Upper lobe of right lung (tissue), 1 donor: ENCODE measurements at regions not wholly inside any gene's neighbourhood (a gene's known extent, or its start where the extent isn't known, plus 50 kb on each side); places are given as distances from the start of the nearest gene placed in this dataset.
"Not testable (repeated sequence)": the region's sequence is repeated elsewhere in the genome, so short reads cannot be mapped to it uniquely, and the experiment has no call there.

Source experiments
- ATAC-seq: fragments of 200-7000 bp; cut with Tn5 transposase; one replicate; pipeline ENCODE4 v1.9.1; 2020; ENCODE audit warnings: mild to moderate bottlenecking, moderate library complexity
- DNase-seq: peaks from one replicate; pipeline ENCODE4 v3.0.0-alpha.2; 2020
- H3K27ac ChIP-seq: fragments of 200-600 bp; one replicate; pipeline ENCODE4 v1.8.0; 2022
- H3K27me3 ChIP-seq: fragments of 200-600 bp; one replicate; pipeline ENCODE4 v1.8.0; 2022; ENCODE audit warnings: mild to moderate bottlenecking
- H3K36me3 ChIP-seq: fragments of 200-600 bp; one replicate; pipeline ENCODE4 v1.8.0; 2022
- H3K4me1 ChIP-seq: fragments of 200-600 bp; one replicate; pipeline ENCODE4 v1.8.0; 2022
- H3K4me3 ChIP-seq: fragments of 200-600 bp; one replicate; pipeline ENCODE4 v1.8.0; 2022; ENCODE audit warnings: mild to moderate bottlenecking
- H3K9me3 ChIP-seq: fragments of 200-600 bp; one replicate; pipeline ENCODE4 v1.8.0; 2022
- intact Hi-C: fragments of 100-400 bp; cut with DNase I; formaldehyde crosslinking; loops from one replicate; pipeline ENCODE4 v1.11.0; 2022
- TF ChIP-seq, protein P1 (sequence below): fragments of 200-600 bp; IDR thresholded peaks from one replicate; pipeline ENCODE4 v1.8.0; 2022; ENCODE audit warnings: antibody characterized with exemption
- donor health status: DM: no; HTN: yes; CAD: no; lungs with severe emphysema.

DNA sequence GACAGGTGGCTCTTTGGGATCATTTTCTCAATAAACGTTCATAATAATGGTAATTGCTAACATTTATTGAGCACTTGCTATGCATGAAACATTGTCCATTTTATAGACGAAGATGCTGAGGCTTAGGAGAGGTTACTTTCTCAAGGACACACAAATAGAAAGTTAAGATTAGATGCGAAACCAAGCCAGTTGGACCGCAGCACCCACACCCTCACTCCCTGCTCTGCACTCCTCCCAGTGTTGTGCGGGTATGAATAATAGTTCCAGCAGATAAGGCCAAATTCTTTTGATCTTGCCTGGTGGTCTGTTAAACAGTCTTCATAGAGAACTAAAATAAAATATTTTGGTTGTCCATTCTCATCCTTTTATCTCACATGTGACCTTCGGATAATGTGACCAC lies 85.0 kb upstream of the BEND4 start:
- no peak overlapping the region for H3K27ac ChIP-seq
- no peaks in the 10 kb centered on the region for H3K27me3 ChIP-seq
- DNase-seq (no peak), ATAC-seq (no peak)
- no peaks in the 10 kb centered on the region for H3K36me3 ChIP-seq
- no peaks in the 10 kb centered on the region for H3K9me3 ChIP-seq
- TF ChIP-seq, protein P1, sequence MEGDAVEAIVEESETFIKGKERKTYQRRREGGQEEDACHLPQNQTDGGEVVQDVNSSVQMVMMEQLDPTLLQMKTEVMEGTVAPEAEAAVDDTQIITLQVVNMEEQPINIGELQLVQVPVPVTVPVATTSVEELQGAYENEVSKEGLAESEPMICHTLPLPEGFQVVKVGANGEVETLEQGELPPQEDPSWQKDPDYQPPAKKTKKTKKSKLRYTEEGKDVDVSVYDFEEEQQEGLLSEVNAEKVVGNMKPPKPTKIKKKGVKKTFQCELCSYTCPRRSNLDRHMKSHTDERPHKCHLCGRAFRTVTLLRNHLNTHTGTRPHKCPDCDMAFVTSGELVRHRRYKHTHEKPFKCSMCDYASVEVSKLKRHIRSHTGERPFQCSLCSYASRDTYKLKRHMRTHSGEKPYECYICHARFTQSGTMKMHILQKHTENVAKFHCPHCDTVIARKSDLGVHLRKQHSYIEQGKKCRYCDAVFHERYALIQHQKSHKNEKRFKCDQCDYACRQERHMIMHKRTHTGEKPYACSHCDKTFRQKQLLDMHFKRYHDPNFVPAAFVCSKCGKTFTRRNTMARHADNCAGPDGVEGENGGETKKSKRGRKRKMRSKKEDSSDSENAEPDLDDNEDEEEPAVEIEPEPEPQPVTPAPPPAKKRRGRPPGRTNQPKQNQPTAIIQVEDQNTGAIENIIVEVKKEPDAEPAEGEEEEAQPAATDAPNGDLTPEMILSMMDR = no peak
- H3K4me1 ChIP-seq = no peaks in the 10 kb centered on the region
- no peak overlapping the region for H3K4me3 ChIP-seq
- intact Hi-C loops = no loop called here

DNA sequence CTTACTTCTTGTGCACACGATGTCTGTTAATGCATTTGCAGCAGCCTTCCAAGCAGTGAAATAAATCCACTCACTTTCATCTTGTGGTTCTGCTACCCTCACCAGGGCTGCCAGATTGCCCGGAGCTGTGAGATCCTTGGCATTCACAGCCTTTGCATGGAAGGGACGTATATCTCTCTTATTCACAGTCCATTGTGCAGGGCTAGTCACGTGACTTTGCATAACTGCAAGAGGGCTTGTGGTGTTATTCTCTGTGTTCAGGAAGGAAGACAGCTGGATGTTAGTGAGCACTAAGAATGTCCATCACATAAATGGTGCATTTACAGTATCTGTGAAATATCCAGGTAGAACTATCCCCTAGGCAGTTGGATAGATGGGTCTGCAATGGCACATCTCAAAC lies 96.5 kb upstream of the BEND4 start:
- Histone ChIP-seq H3K4me1 (no peaks in the 10 kb centered on the region), H3K4me3 (no peak overlapping the region), H3K27me3 (no peaks in the 10 kb centered on the region), H3K27ac (no peak overlapping the region), H3K9me3 (no peaks in the 10 kb centered on the region), H3K36me3 (no peaks in the 10 kb centered on the region)
- DNase-seq (no peak), ATAC-seq (no peak)
- intact Hi-C loops = no loop called here
- TF ChIP-seq, protein P1 = no peak

DNA sequence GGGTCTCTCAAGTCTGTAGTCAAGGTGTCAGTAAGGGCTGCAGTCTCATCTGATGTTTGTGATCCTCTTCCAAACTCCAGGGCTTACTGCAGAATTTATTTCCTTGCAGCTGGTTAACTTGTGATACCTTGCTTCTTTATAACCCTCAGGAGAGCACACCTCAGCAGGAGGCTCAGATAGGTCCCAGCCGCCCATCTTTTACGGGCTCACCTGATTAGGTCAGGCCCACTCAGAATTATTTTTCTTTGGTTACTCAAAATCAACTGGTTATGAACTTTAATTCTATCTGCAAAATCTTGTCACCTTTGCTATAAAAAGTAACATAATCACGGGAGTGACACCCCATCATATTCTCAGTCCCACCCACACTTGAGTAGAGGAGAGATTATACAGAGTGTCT lies 99.9 kb upstream of the BEND4 start:
- no peaks in the 10 kb centered on the region for H3K4me1 ChIP-seq
- TF ChIP-seq, protein P1 = no peak
- H3K27ac ChIP-seq = no peak overlapping the region
- H3K4me3 ChIP-seq = no peak overlapping the region
- ATAC-seq = no peak
- no peaks in the 10 kb centered on the region for H3K36me3 ChIP-seq
- intact Hi-C loops = no loop called here
- no peak for DNase-seq
- no peaks in the 10 kb centered on the region for H3K9me3 ChIP-seq
- H3K27me3 ChIP-seq = no peaks in the 10 kb centered on the region

DNA sequence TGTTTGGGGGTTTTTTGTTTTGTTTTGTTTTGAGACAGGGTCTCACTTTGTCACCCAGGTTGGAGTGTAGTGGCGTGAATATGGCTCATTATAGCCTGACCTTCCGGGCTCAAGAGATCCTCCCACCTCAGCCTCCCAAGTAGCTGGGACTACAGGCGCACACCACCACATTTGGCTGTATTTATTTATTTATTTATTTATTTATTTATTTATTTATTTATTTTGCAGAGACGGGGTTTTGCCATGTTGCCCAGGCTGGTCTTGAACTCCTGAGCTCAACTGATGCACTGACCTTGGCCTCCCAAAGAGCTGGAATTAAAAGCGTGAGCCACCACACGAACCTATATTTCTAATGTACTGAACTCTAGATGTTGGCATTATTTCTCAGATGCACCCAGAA lies 105.2 kb upstream of the BEND4 start:
- H3K27ac ChIP-seq, ATAC-seq, H3K27me3 ChIP-seq, H3K4me3 ChIP-seq, H3K4me1 ChIP-seq, H3K36me3 ChIP-seq, H3K9me3 ChIP-seq, intact Hi-C loops, DNase-seq: not testable (repeated sequence)

DNA sequence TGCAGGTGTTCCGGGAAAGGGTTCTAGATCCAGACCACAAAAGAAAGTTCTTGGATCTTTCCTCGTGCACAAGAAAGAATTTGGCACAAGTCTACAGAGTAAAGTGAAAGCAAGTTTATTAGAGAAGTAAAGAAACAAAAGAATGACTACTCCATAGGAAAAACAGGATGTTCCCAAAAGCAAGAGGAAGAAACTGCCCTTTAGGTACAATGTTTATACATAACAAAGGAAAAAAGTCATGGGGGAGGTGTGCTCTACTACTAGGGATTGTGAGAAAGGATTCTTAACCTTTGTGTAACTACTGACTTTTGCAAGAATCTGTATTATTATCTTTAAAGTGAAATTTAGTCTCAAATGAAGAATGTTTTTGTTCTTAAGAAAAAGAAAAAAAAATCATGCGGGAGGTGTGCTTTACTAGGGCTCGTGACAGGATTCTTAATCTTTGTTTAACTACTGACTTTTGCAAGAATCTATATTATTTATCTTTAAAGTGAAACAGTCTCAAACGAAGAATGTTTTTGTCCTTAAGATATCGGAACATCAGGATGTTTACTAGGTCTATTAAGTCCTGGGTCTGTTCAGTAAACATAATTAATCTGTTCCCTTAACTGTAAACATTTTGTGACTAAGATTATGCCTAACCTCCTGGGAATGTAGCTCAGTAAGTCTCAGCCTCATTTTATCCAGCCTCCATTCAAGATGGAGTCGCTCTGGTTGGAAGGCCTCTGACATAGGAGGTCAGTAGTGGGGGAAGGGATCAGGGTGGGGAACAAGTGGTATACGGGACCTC lies 110.4 kb upstream of the BEND4 start:
- TF ChIP-seq, protein P1 = no peak
- no peaks in the 10 kb centered on the region for H3K9me3 ChIP-seq

DNA sequence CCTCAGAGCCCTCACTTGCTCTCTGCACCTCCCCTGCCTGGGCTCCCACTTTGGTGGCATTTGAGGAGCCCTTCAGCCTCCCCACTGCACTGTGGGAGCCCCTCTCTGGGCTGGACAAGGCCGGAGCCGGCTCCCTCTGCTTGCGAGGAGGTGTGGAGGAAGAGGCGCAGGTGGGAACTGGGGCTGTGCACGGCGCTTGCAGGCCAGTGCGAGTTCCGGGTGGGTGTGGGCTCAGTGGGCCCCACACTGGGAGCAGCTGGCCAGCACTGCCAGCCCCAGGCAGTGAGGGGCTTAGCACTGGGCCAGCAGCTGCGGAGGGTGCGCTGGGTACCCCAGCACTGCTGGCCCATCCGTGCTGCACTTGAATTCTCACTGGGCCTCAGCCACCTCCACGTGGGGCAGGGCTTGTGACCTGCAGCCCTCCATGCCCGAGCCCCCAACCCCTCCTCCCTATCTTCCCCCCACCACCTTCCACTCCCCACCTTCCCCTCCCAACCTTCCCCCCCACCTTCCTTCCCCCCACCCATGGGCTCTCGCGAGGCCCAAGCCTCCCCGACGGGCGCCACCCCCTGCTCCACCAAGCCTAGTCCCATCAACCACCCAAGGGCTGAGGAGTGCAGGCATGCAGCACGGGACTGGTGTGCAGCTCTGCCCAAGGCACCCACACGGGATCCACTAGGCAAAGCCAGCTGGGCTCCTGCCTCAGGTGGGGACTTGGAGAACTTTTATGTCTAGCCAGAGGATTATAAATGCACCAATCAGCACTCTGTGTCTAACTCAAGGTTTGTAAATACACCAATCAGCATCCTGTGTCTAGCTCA lies 113.5 kb upstream of the BEND4 start:
- TF ChIP-seq, protein P1 = no peak
- H3K4me1 ChIP-seq = no peaks in the 10 kb centered on the region
- DNase-seq (no peak), ATAC-seq (peak; percentile 23)
- no peaks in the 10 kb centered on the region for H3K9me3 ChIP-seq
- intact Hi-C loops = no loop called here
- H3K27me3 ChIP-seq = no peaks in the 10 kb centered on the region
- H3K27ac ChIP-seq = no peak overlapping the region
- no peak overlapping the region for H3K4me3 ChIP-seq
- H3K36me3 ChIP-seq = no peaks in the 10 kb centered on the region

More for the DNA sequence above, 110.4 kb upstream of the BEND4 start:
- no peaks in the 10 kb centered on the region for H3K27me3 ChIP-seq
- intact Hi-C loops = no loop called here
- H3K27ac ChIP-seq = peak overlapping the region; percentile 30
- H3K36me3 ChIP-seq = no peaks in the 10 kb centered on the region
- DNase-seq (no peak), ATAC-seq (no peak)
- H3K4me1 ChIP-seq = no peaks in the 10 kb centered on the region
- no peak overlapping the region for H3K4me3 ChIP-seq
